BJ (cell line): ENCODE measurements at regions not wholly inside any gene's neighbourhood (a gene's known extent, or its start where the extent isn't known, plus 50 kb on each side); places are given as distances from the start of the nearest gene placed in this dataset.

Source experiments
- CTCF ChIA-PET: fragments of 350-600 bp; formaldehyde crosslinking; extraction: SDS; loops from one replicate; lab custom pipeline; 2021; ENCODE audit warnings: antibody characterized with exemption, inconsistent platforms; lab: Yijun Ruan, JAX
- POLR2A ChIA-PET: fragments of 300-600 bp; sonication (Branson Sonifier 250); formaldehyde crosslinking; extraction: SDS; loops from one replicate; lab custom pipeline; 2021; ENCODE audit warnings: antibody characterized with exemption; lab: Charles Lee
- DNase-seq: peaks from one replicate; pipeline ENCODE4 v3.0.0-alpha.2; 2011; ENCODE audit warnings: low read depth
- H3K27me3 ChIP-seq: 2 replicates; pipeline ENCODE4 v1.6.0; 2011; ENCODE audit warnings: low read length; ENCODE audit not compliant: control insufficient read depth, insufficient read depth
- H3K36me3 ChIP-seq: 2 replicates; pipeline ENCODE4 v1.5.1; 2011; ENCODE audit warnings: low read length; ENCODE audit not compliant: control insufficient read depth, insufficient read depth
- H3K4me3 ChIP-seq: 2 replicates; pipeline ENCODE4 v1.5.1; 2011; ENCODE audit warnings: low read depth, mild to moderate bottlenecking, control low read depth, low read length
- CTCF ChIP-seq: IDR thresholded peaks from 2 replicates; pipeline ENCODE4 v1.5.1; 2011; ENCODE audit warnings: low read depth, mild to moderate bottlenecking, control low read depth, inconsistent platforms, low read length, moderate library complexity; ENCODE audit not compliant: insufficient read depth

GRCh38 chr7:84394219-84394618 lies 199.6 kb upstream of the SEMA3A start:
- Histone ChIP-seq H3K27me3 (no peaks in the 10 kb centered on the region), H3K36me3 (no peaks in the 10 kb centered on the region), H3K4me3 (no peak overlapping the region)
- DNase-seq: no peak
- CTCF ChIA-PET: interaction anchor here (1.0 kb wide), 1 partner anchor 9 kb away, joined by 4 read pairs; no protein-coding TSS in a partner anchor
- TF ChIP-seq CTCF: no peak
- POLR2A ChIA-PET: interaction anchor here (0.6 kb wide), 1 partner anchor 26 kb away, joined by 3 read pairs; no protein-coding TSS in a partner anchor

- H3K27me3 ChIP-seq: no peaks in the 10 kb centered on the region
- H3K36me3 ChIP-seq: no peaks in the 10 kb centered on the region
- TF ChIP-seq CTCF: no peak
- CTCF ChIA-PET: no interaction called here
- POLR2A ChIA-PET: interaction anchor here (0.6 kb wide), 2 partner anchors 26 to 136 kb away, joined by 3 read pairs; no protein-coding TSS in a partner anchor
- DNase-seq: no peak
- H3K4me3 ChIP-seq: no peak overlapping the region
Measured at GRCh38 chr7:84393786-84394185, 199.2 kb upstream of the SEMA3A start.

- DNase-seq: no peak
- CTCF ChIA-PET: no interaction called here
- no peak overlapping the region for H3K4me3 ChIP-seq
- H3K27me3 ChIP-seq: no peaks in the 10 kb centered on the region
- no peak for TF ChIP-seq CTCF
- POLR2A ChIA-PET: no interaction called here
- H3K36me3 ChIP-seq: no peaks in the 10 kb centered on the region
Measured at GRCh38 chr7:84390845-84391244, 196.3 kb upstream of the SEMA3A start.

GRCh38 chr7:84389242-84389641 lies 194.7 kb upstream of the SEMA3A start:
- Histone ChIP-seq H3K36me3 (no peaks in the 10 kb centered on the region), H3K27me3 (no peaks in the 10 kb centered on the region), H3K4me3 (no peak overlapping the region)
- DNase-seq: no peak
- ChIA-PET CTCF (interaction anchor here (0.7 kb wide), 1 partner anchor 94 kb away, joined by 3 read pairs; no protein-coding TSS in a partner anchor), POLR2A (no interaction called here)
- no peak for TF ChIP-seq CTCF

GRCh38 chr7:84387595-84387994 lies 193.0 kb upstream of the SEMA3A start:
- ChIA-PET CTCF (no interaction called here), POLR2A (no interaction called here)
- DNase-seq: no peak
- Histone ChIP-seq H3K36me3 (no peaks in the 10 kb centered on the region), H3K4me3 (no peak overlapping the region), H3K27me3 (no peaks in the 10 kb centered on the region)
- no peak for TF ChIP-seq CTCF
